Small intestine (tissue), 7 donors: ENCODE measurements at regions not wholly inside any gene's neighbourhood (a gene's known extent, or its start where the extent isn't known, plus 50 kb on each side); places are given as distances from the start of the nearest gene placed in this dataset.
A peak's percentile ranks its signal among the peaks of the same experiment; 100 is the strongest.

ENCODE experiments used
- DNase-seq, 2 donors: peaks; one replicate each; pipeline versions ENCODE4 v3.0.0 to v3.0.0-alpha.2; 2013
- FAIRE-seq: peaks from 2 replicates; lab custom pipeline; 2012; peaks lifted over from hg19 to GRCh38; lab: Jason Lieb, UNC
- H3K27ac ChIP-seq, 3 donors: one replicate each; pipeline ENCODE4 v1.5.1; 2013; ENCODE audit warnings: low read length in 2 of 3, mild to moderate bottlenecking in 2 of 3, control low read depth in 1 of 3, inconsistent platforms in 1 of 3, low read depth in 1 of 3, moderate library complexity in 1 of 3
- H3K27me3 ChIP-seq, 3 donors: one replicate each; pipeline ENCODE4 v1.6.1; 2013; ENCODE audit warnings: low read length in 3 of 3, inconsistent platforms in 1 of 3; ENCODE audit not compliant: control insufficient read depth in 3 of 3, insufficient read depth in 3 of 3
- H3K36me3 ChIP-seq, 3 donors: one replicate each; pipeline ENCODE4 v1.6.1; 2013; ENCODE audit warnings: low read length in 3 of 3, inconsistent platforms in 1 of 3, low read depth in 1 of 3, mild to moderate bottlenecking in 1 of 3, moderate library complexity in 1 of 3; ENCODE audit not compliant: control insufficient read depth in 3 of 3, insufficient read depth in 2 of 3
- H3K4me1 ChIP-seq, 3 donors: one replicate each; pipeline ENCODE4 v1.6.1; 2013; ENCODE audit warnings: low read length in 2 of 3, inconsistent platforms in 1 of 3, low read depth in 1 of 3, mild to moderate bottlenecking in 1 of 3, moderate library complexity in 1 of 3; ENCODE audit not compliant: control insufficient read depth in 3 of 3, insufficient read depth in 2 of 3
- H3K4me3 ChIP-seq, 3 donors: one replicate each; pipeline ENCODE4 v1.5.1; 2013; ENCODE audit warnings: low read length in 3 of 3, control low read depth in 1 of 3, inconsistent platforms in 1 of 3, low read depth in 1 of 3, mild to moderate bottlenecking in 1 of 3, moderate library complexity in 1 of 3
- H3K9me3 ChIP-seq, 2 donors: one replicate each; pipeline ENCODE4 v1.6.1; 2013; ENCODE audit warnings: low read depth in 1 of 2, low read length in 1 of 2; ENCODE audit not compliant: control insufficient read depth in 2 of 2, insufficient read depth in 1 of 2
- WGBS, 3 donors: extraction: QIAGEN DNeasy Blood & Tissue Kit; methylation state at CpG; one replicate each; pipeline ENCODE4 v1.1.7; 2013; 5-methylcytosine and 5-hydroxymethylcytosine counted together
- donor health status: healthy with polysubstance abuse.
- donor health status: control.
- donor health status: control.
- donor health status: Bipolar disorder and iron deficiency.
- donor health status: healthy.

GRCh38 chr14:101035466-101036225 lies 132.1 kb upstream of the RTL1 start:
- Histone ChIP-seq H3K9me3 (no peaks in the 10 kb centered on the region), H3K36me3 (peaks cover 0 to 4% (median 0%) of the 10 kb centered on the region in 3 donors), H3K27ac (no peak overlapping the region), H3K4me1 (no peaks in the 10 kb centered on the region), H3K27me3 (no peaks in the 10 kb centered on the region), H3K4me3 (no peak overlapping the region)
- no peak for DNase-seq
- WGBS, 3 donors: 75 to 83% (median 82%) methylated on average over 15 of the region's 15 CpGs
- FAIRE-seq: no peak

GRCh38 chr14:101037021-101037817 lies 133.7 kb upstream of the RTL1 start:
- WGBS, 3 donors: 66 to 77% (median 72%) methylated on average over 12 of the region's 12 CpGs
- FAIRE-seq (no peak), DNase-seq (no peak)
- Histone ChIP-seq H3K36me3 (peaks cover 0 to 4% (median 0%) of the 10 kb centered on the region in 3 donors), H3K9me3 (no peaks in the 10 kb centered on the region), H3K4me3 (no peak overlapping the region), H3K4me1 (no peaks in the 10 kb centered on the region), H3K27ac (no peak overlapping the region), H3K27me3 (no peaks in the 10 kb centered on the region)

GRCh38 chr14:101039031-101039754 lies 135.7 kb upstream of the RTL1 start:
- peaks cover 0 to 2% (median 0%) of the 10 kb centered on the region in 3 donors for H3K36me3 ChIP-seq
- no peak overlapping the region for H3K27ac ChIP-seq
- no peaks in the 10 kb centered on the region for H3K27me3 ChIP-seq
- no peaks in the 10 kb centered on the region for H3K4me1 ChIP-seq
- WGBS, 3 donors: 82 to 87% (median 85%) methylated on average over 15 of the region's 15 CpGs
- H3K9me3 ChIP-seq: no peaks in the 10 kb centered on the region
- DNase-seq: no peak
- FAIRE-seq: no peak
- H3K4me3 ChIP-seq: no peak overlapping the region

GRCh38 chr14:101039755-101040138 lies 136.2 kb upstream of the RTL1 start:
- no peak for DNase-seq
- no peak overlapping the region for H3K4me3 ChIP-seq
- no peaks in the 10 kb centered on the region for H3K4me1 ChIP-seq
- no peak overlapping the region for H3K27ac ChIP-seq
- H3K27me3 ChIP-seq: no peaks in the 10 kb centered on the region
- H3K36me3 ChIP-seq: peaks cover 0 to 5% (median 0%) of the 10 kb centered on the region in 3 donors
- no peaks in the 10 kb centered on the region for H3K9me3 ChIP-seq
- 79 to 88% (median 85%) methylated on average over 15 of the region's 15 CpGs for WGBS, 3 donors
- FAIRE-seq: no peak

- DNase-seq: peak in 1 of 2 donors; percentile 7
These were observed 137.3 kb upstream of the RTL1 start for GRCh38 chr14:101040538-101041442.

GRCh38 chr14:101043891-101044290 lies 140.4 kb upstream of the RTL1 start:
- peaks cover 0 to 9% (median 0%) of the 10 kb centered on the region in 3 donors for H3K36me3 ChIP-seq
- 89 to 91% (median 91%) methylated on average over 9 of the region's 9 CpGs for WGBS, 3 donors
- H3K27ac ChIP-seq: no peak overlapping the region
- no peaks in the 10 kb centered on the region for H3K27me3 ChIP-seq
- no peaks in the 10 kb centered on the region for H3K9me3 ChIP-seq
- no peak for FAIRE-seq
- H3K4me3 ChIP-seq: no peak overlapping the region
- H3K4me1 ChIP-seq: no peaks in the 10 kb centered on the region
- no peak for DNase-seq

More at GRCh38 chr14:101040538-101041442, 137.3 kb upstream of the RTL1 start:
- no peak for FAIRE-seq
- Histone ChIP-seq H3K4me1 (no peaks in the 10 kb centered on the region), H3K27me3 (no peaks in the 10 kb centered on the region), H3K9me3 (no peaks in the 10 kb centered on the region), H3K36me3 (peaks cover 0 to 7% (median 0%) of the 10 kb centered on the region in 3 donors), H3K4me3 (no peak overlapping the region), H3K27ac (no peak overlapping the region)
- WGBS, 3 donors: 72 to 81% (median 77%) methylated on average over 21 of the region's 21 CpGs

- H3K36me3 ChIP-seq: peaks cover 0 to 7% (median 0%) of the 10 kb centered on the region in 3 donors
- 81 to 89% (median 82%) methylated on average over 14 of the region's 14 CpGs for WGBS, 3 donors
These were observed 141.2 kb upstream of the RTL1 start for GRCh38 chr14:101044741-101045140.

More at GRCh38 chr14:101044741-101045140, 141.2 kb upstream of the RTL1 start:
- FAIRE-seq (no peak), DNase-seq (no peak)
- Histone ChIP-seq H3K4me3 (no peak overlapping the region), H3K9me3 (no peaks in the 10 kb centered on the region), H3K27me3 (no peaks in the 10 kb centered on the region), H3K27ac (no peak overlapping the region), H3K4me1 (no peaks in the 10 kb centered on the region)
